H9 (cell line): ENCODE measurements at regions not wholly inside any gene's neighbourhood (a gene's known extent, or its start where the extent isn't known, plus 50 kb on each side); places are given as distances from the start of the nearest gene placed in this dataset.

Source experiments
- DNase-seq: peaks from one replicate; pipeline ENCODE4 v3.0.0-alpha.2; 2017
- H2AFZ ChIP-seq: one replicate; pipeline ENCODE4 v1.6.1; 2013; ENCODE audit warnings: mild to moderate bottlenecking, low read length, control low read depth, moderate library complexity
- H2AK5ac ChIP-seq: 2 replicates; pipeline ENCODE4 v1.6.1; 2013; ENCODE audit warnings: low read length, control low read depth, mixed read lengths; ENCODE audit not compliant: insufficient read length
- H2BK120ac ChIP-seq: one replicate; pipeline ENCODE4 v1.6.1; 2013; ENCODE audit warnings: low read depth, mild to moderate bottlenecking, low read length, control low read depth, inconsistent platforms; ENCODE audit not compliant: poor library complexity, severe bottlenecking
- H2BK12ac ChIP-seq: 2 replicates; pipeline ENCODE4 v1.6.1; 2013; ENCODE audit warnings: low read length, control low read depth, mixed read lengths, low read depth; ENCODE audit not compliant: insufficient read length
- H2BK15ac ChIP-seq: 2 replicates; pipeline ENCODE4 v1.6.1; 2013; ENCODE audit warnings: low read depth, low read length, control low read depth
- H2BK20ac ChIP-seq: one replicate; pipeline ENCODE4 v1.6.1; 2013; ENCODE audit warnings: low read depth, mild to moderate bottlenecking, low read length, control low read depth, inconsistent platforms; ENCODE audit not compliant: poor library complexity, severe bottlenecking
- H2BK5ac ChIP-seq: 2 replicates; pipeline ENCODE4 v1.6.1; 2013; ENCODE audit warnings: low read length, control low read depth, mixed read lengths; ENCODE audit not compliant: insufficient read length
- H3K14ac ChIP-seq: 2 replicates; pipeline ENCODE4 v1.6.1; 2013; ENCODE audit warnings: low read length, control low read depth; ENCODE audit not compliant: insufficient read depth
- H3K18ac ChIP-seq: 2 replicates; pipeline ENCODE4 v1.6.1; 2013; ENCODE audit warnings: low read depth, mild to moderate bottlenecking, mixed read lengths, low read length, control low read depth; ENCODE audit not compliant: insufficient read length
- H3K23ac ChIP-seq: 2 replicates; pipeline ENCODE4 v1.6.1; 2013; ENCODE audit warnings: low read length, control low read depth, mixed read lengths, low read depth; ENCODE audit not compliant: insufficient read length
- H3K23me2 ChIP-seq: 2 replicates; pipeline ENCODE4 v1.6.1; 2013; ENCODE audit warnings: low read depth, mild to moderate bottlenecking, mixed read lengths, low read length, control low read depth; ENCODE audit not compliant: insufficient read length, poor library complexity, severe bottlenecking
- H3K27ac ChIP-seq: 2 replicates; pipeline ENCODE4 v1.5.1; 2013; ENCODE audit warnings: low read length, control low read depth, mixed read lengths, low read depth; ENCODE audit not compliant: insufficient read length
- H3K27me3 ChIP-seq: 2 replicates; pipeline ENCODE4 v1.6.1; 2013; ENCODE audit warnings: low read length, control low read depth, inconsistent platforms; ENCODE audit not compliant: insufficient read depth
- H3K4ac ChIP-seq: 2 replicates; pipeline ENCODE4 v1.6.1; 2013; ENCODE audit warnings: low read depth, mild to moderate bottlenecking, control low read depth, inconsistent platforms, low read length, moderate library complexity
- H3K4me1 ChIP-seq: 2 replicates; pipeline ENCODE4 v1.6.1; 2013; ENCODE audit warnings: low read length, control low read depth, inconsistent platforms; ENCODE audit not compliant: insufficient read depth
- H3K4me2 ChIP-seq: 2 replicates; pipeline ENCODE4 v1.6.1; 2013; ENCODE audit warnings: low read length, control low read depth, mixed read lengths; ENCODE audit not compliant: insufficient read length, insufficient read depth
- H3K56ac ChIP-seq: 2 replicates; pipeline ENCODE4 v1.6.1; 2013; ENCODE audit warnings: low read depth, mild to moderate bottlenecking, mixed read lengths, low read length, control low read depth; ENCODE audit not compliant: insufficient read length
- H3K79me1 ChIP-seq: 2 replicates; pipeline ENCODE4 v1.6.1; 2013; ENCODE audit warnings: low read depth, mild to moderate bottlenecking, moderate library complexity, low read length, control low read depth, inconsistent platforms; ENCODE audit not compliant: insufficient read depth, poor library complexity, severe bottlenecking
- H3K79me2 ChIP-seq: 2 replicates; pipeline ENCODE4 v1.6.1; 2013; ENCODE audit warnings: low read length, control low read depth, inconsistent platforms; ENCODE audit not compliant: insufficient read depth
- H3K9ac ChIP-seq: 2 replicates; pipeline ENCODE4 v1.6.1; 2013; ENCODE audit warnings: low read length, control low read depth, mixed read lengths; ENCODE audit not compliant: insufficient read length; ENCODE audit errors: extremely low read depth
- H3K9me3 ChIP-seq: one replicate; pipeline ENCODE4 v1.6.1; 2013; ENCODE audit warnings: low read depth, low read length, inconsistent platforms; ENCODE audit not compliant: control insufficient read depth
- H3T11ph ChIP-seq: one replicate; pipeline ENCODE4 v1.6.1; 2013; ENCODE audit warnings: mild to moderate bottlenecking, low read length, control low read depth, inconsistent platforms
- H4K20me1 ChIP-seq: one replicate; pipeline ENCODE4 v1.6.1; 2013; ENCODE audit not compliant: control insufficient read depth, insufficient read length, insufficient read depth
- H4K5ac ChIP-seq: 2 replicates; pipeline ENCODE4 v1.6.1; 2013; ENCODE audit warnings: low read depth, mild to moderate bottlenecking, mixed read lengths, low read length, control low read depth; ENCODE audit not compliant: insufficient read length
- H4K8ac ChIP-seq: replicated peaks from 2 replicates; pipeline ENCODE4 v1.6.1; 2013; ENCODE audit warnings: low read length, control low read depth, mixed read lengths, low read depth; ENCODE audit not compliant: insufficient read length
- H4K91ac ChIP-seq: 2 replicates; pipeline ENCODE4 v1.6.1; 2013; ENCODE audit warnings: low read depth, mild to moderate bottlenecking, moderate library complexity, mixed read lengths, low read length, control low read depth; ENCODE audit not compliant: insufficient read length
- H3K27ac Mint-ChIP-seq, 3 experiments: 2 replicates in 2 of 3; 3 replicates in 1 of 3; pipeline ENCODE4 v1.8.0; 2020 to 2021; ENCODE audit warnings: mixed read lengths in 3 of 3, mild to moderate bottlenecking in 1 of 3, moderate library complexity in 1 of 3
- H3K27me3 Mint-ChIP-seq: 2 replicates; pipeline ENCODE4 v1.8.0; 2021; ENCODE audit warnings: low read depth, mild to moderate bottlenecking, moderate library complexity, mixed read lengths
- H3K36me3 Mint-ChIP-seq, 3 experiments: 2 replicates in 2 of 3; 3 replicates in 1 of 3; pipeline ENCODE4 v1.8.0; 2020 to 2021; ENCODE audit warnings: low read depth in 3 of 3, mixed read lengths in 3 of 3; ENCODE audit not compliant: insufficient read depth in 1 of 3
- H3K4me1 Mint-ChIP-seq, 2 experiments: 2 replicates each; pipeline ENCODE4 v1.8.0; 2020; ENCODE audit warnings: mixed read lengths in 2 of 2
- H3K4me3 Mint-ChIP-seq, 2 experiments: 2 replicates in 1 of 2; 3 replicates in 1 of 2; pipeline ENCODE4 v1.8.0; 2020 to 2021; ENCODE audit warnings: mild to moderate bottlenecking in 2 of 2, mixed read lengths in 2 of 2, moderate library complexity in 1 of 2
- H3K9me3 Mint-ChIP-seq, 2 experiments: 2 replicates in 1 of 2; 3 replicates in 1 of 2; pipeline ENCODE4 v1.8.0; 2020; ENCODE audit warnings: mild to moderate bottlenecking in 2 of 2, mixed read lengths in 2 of 2, moderate library complexity in 1 of 2
- CTCF ChIP-seq: fragments of 200-600 bp; sonication (generic); conservative IDR thresholded peaks from 3 replicates; pipeline ENCODE4 v1.8.0; 2021; ENCODE audit warnings: antibody characterized with exemption, mild to moderate bottlenecking
- WGBS: extraction: QIAGEN DNeasy Blood & Tissue Kit; methylation state at CpG from one replicate; pipeline ENCODE4 v1.1.7; 2013; ENCODE audit warnings: missing lambda C conversion rate, low lambda C conversion rate, mixed read lengths; ENCODE audit not compliant: insufficient read length; ENCODE audit errors: extremely low coverage; 5-methylcytosine and 5-hydroxymethylcytosine counted together

DNA sequence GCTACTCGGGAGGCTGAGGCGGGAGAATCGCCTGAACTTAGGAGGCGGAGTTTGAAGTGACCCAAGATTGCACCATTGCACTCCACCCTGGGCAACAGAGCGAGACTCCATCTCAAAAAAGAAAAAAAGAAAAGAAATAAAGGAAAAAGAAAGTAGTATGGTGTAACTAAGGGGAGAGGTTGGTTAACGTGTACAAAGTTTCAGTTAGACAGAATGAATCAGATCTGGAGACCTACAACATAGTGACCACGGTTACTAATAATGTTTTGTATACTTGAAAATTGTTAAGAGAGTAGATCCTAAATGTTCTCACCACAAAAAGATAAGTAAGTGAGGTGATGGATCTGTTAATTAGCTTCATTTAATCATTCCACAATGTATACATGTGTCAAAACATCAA lies 1208.8 kb downstream of the VRK1 start:
- H2BK12ac ChIP-seq = no peak overlapping the region
- no peaks in the 10 kb centered on the region for H3K79me2 ChIP-seq
- Mint-ChIP-seq H3K4me3 (no peak overlapping the region), H3K27me3 (no peaks in the 10 kb centered on the region), H3K27ac (no peak overlapping the region), H3K4me1 (peaks cover 0 to 3% of the 10 kb centered on the region in 2 experiments; a peak in 1 of 4 replicates), H3K36me3 (no peaks in the 10 kb centered on the region), H3K9me3 (no peaks in the 10 kb centered on the region)
- H4K20me1 ChIP-seq = no peaks in the 10 kb centered on the region
- DNase-seq = no peak
- no peak overlapping the region for H2BK20ac ChIP-seq
- no peak overlapping the region for H3K9ac ChIP-seq
- H4K5ac ChIP-seq = no peak overlapping the region
- H3K56ac ChIP-seq = no peak overlapping the region
- no peak for TF ChIP-seq CTCF
- no peak overlapping the region for H2BK120ac ChIP-seq
- no peak overlapping the region for H4K8ac ChIP-seq
- H3K79me1 ChIP-seq = no peaks in the 10 kb centered on the region
- H3T11ph ChIP-seq = no peak overlapping the region
- H3K18ac ChIP-seq = no peak overlapping the region
- no peak overlapping the region for H3K23ac ChIP-seq
- H3K23me2 ChIP-seq = no peaks in the 10 kb centered on the region
- H3K4me2 ChIP-seq = no peak overlapping the region
- H3K4ac ChIP-seq = no peak overlapping the region
- H3K27me3 ChIP-seq = no peaks in the 10 kb centered on the region
- no peak overlapping the region for H3K27ac ChIP-seq
- H2AK5ac ChIP-seq = no peak overlapping the region
- H2BK5ac ChIP-seq = no peak overlapping the region
- no peak overlapping the region for H2AFZ ChIP-seq
- H4K91ac ChIP-seq = no peak overlapping the region
- no peak overlapping the region for H3K14ac ChIP-seq
- WGBS = no CpG with 5 or more reads among the region's 7 CpGs
- no peaks in the 10 kb centered on the region; the same call in 1 of the 2 replicates for H3K4me1 ChIP-seq
- H2BK15ac ChIP-seq = no peak overlapping the region
- H3K9me3 ChIP-seq = no peaks in the 10 kb centered on the region
